Endothelial cell of umbilical vein (primary cell): ENCODE measurements at regions not wholly inside any gene's neighbourhood (a gene's known extent, or its start where the extent isn't known, plus 50 kb on each side); places are given as distances from the start of the nearest gene placed in this dataset.

ENCODE experiments used
- BruUV-seq: library from RNA; stranded (reverse); fragments of 400-500 nt; replicated peaks from 2 replicates; lab custom pipeline; 2021; lab: Mats Ljungman, UMichigan
- CTCF ChIA-PET: fragments of 300-600, 350-600 bp; sonication (Branson Sonifier 250); formaldehyde crosslinking; loops from one replicate; lab custom pipeline; 2021; ENCODE audit warnings: antibody characterized with exemption, inconsistent platforms; lab: Charles Lee
- POLR2A ChIA-PET: fragments of 300-600, 350-600 bp; sonication (Branson Sonifier 250); formaldehyde crosslinking; loops from one replicate; lab custom pipeline; 2021; ENCODE audit warnings: antibody characterized with exemption, inconsistent platforms; lab: Charles Lee
- DNase-seq: peaks from one replicate; pipeline ENCODE4 v3.0.0-alpha.2; 2011; ENCODE audit warnings: low read depth, low spot score
- FAIRE-seq: peaks from 2 replicates; lab custom pipeline; 2011; peaks lifted over from hg19 to GRCh38; lab: Jason Lieb, UNC
- H2AFZ ChIP-seq: 2 replicates; pipeline ENCODE4 v1.6.0; 2012; ENCODE audit warnings: low read depth, low read length, control low read depth, inconsistent platforms
- H3K27ac ChIP-seq: 2 replicates; pipeline ENCODE4 v1.5.1; 2011; ENCODE audit warnings: low read depth, mild to moderate bottlenecking, control low read depth, low read length, moderate library complexity; ENCODE audit not compliant: insufficient read depth
- H3K27me3 ChIP-seq, 2 experiments: 2 replicates each; pipeline versions ENCODE4 v1.6.0 to v1.6.1; 2011; ENCODE audit warnings: low read length in 2 of 2, mixed read lengths in 1 of 2; ENCODE audit not compliant: control insufficient read depth in 2 of 2, insufficient read depth in 2 of 2
- H3K36me3 ChIP-seq, 2 experiments: 2 replicates in 1 of 2; 3 replicates in 1 of 2; pipeline ENCODE4 v1.5.1; 2011; ENCODE audit warnings: low read length in 2 of 2, mild to moderate bottlenecking in 1 of 2, moderate library complexity in 1 of 2; ENCODE audit not compliant: control insufficient read depth in 2 of 2, insufficient read depth in 2 of 2; ENCODE audit errors: extremely low read depth in 1 of 2
- H3K4me1 ChIP-seq: 3 replicates; pipeline ENCODE4 v1.5.1; 2011; ENCODE audit warnings: mild to moderate bottlenecking, low read length; ENCODE audit not compliant: control insufficient read depth, insufficient read depth; ENCODE audit errors: extremely low read depth
- H3K4me2 ChIP-seq: 2 replicates; pipeline ENCODE4 v1.6.1; 2011; ENCODE audit warnings: low read length, control low read depth, mixed read lengths; ENCODE audit not compliant: insufficient read depth
- H3K4me3 ChIP-seq, 3 experiments: fragments of 200-600 bp in 1 of 3; sonication (generic), shearing (Covaris generic) in 1 of 3; replicated peaks in 1 of 3; 2 replicates each; pipeline ENCODE4 v1.5.1; 2011 to 2016; ENCODE audit warnings: control low read depth in 3 of 3, low read length in 3 of 3, mild to moderate bottlenecking in 2 of 3, inconsistent platforms in 1 of 3, low read depth in 1 of 3, moderate library complexity in 1 of 3; ENCODE audit not compliant: insufficient read depth in 1 of 3
- H3K79me2 ChIP-seq: 2 replicates; pipeline ENCODE4 v1.6.0; 2012; ENCODE audit warnings: low read length, inconsistent platforms; ENCODE audit not compliant: control insufficient read depth, insufficient read depth
- H3K9ac ChIP-seq: replicated peaks from 2 replicates; pipeline ENCODE3; 2011; ENCODE audit warnings: low read length, control low read depth; ENCODE audit not compliant: insufficient read depth; ENCODE audit errors: extremely low read depth
- H3K9me1 ChIP-seq: replicated peaks from 3 replicates; pipeline ENCODE4 v1.6.0; 2011; ENCODE audit warnings: mild to moderate bottlenecking, low read length; ENCODE audit not compliant: control insufficient read depth, insufficient read depth; ENCODE audit errors: extremely low read depth
- H3K9me3 ChIP-seq: replicated peaks from 2 replicates; pipeline ENCODE4 v1.5.1; 2012; ENCODE audit warnings: low read length, inconsistent platforms; ENCODE audit not compliant: control insufficient read depth, insufficient read depth
- H4K20me1 ChIP-seq: replicated peaks from 2 replicates; pipeline ENCODE3; 2011; ENCODE audit warnings: mild to moderate bottlenecking, low read length; ENCODE audit not compliant: control insufficient read depth, insufficient read depth; ENCODE audit errors: extremely low read depth
- CTCF ChIP-seq, 2 donors: IDR thresholded peaks; 1 replicate in 1 of 2; 2 replicates in 1 of 2; pipeline ENCODE4 v1.5.1; 2011; ENCODE audit warnings: low read length in 2 of 2, mild to moderate bottlenecking in 2 of 2, moderate library complexity in 2 of 2, control low read depth in 1 of 2, inconsistent platforms in 1 of 2, low read depth in 1 of 2; ENCODE audit not compliant: insufficient read depth in 1 of 2; ENCODE audit errors: extremely low read depth in 1 of 2
- EZH2 ChIP-seq: IDR thresholded peaks from 2 replicates; pipeline ENCODE4 v1.6.1; 2012; ENCODE audit warnings: borderline replicate concordance, low read depth, mild to moderate bottlenecking, moderate library complexity, low read length, inconsistent platforms; ENCODE audit not compliant: severe bottlenecking
- FOS ChIP-seq: IDR thresholded peaks from 2 replicates; pipeline ENCODE4 v1.6.1; 2011; ENCODE audit warnings: mild to moderate bottlenecking, low read length, moderate library complexity, borderline replicate concordance; ENCODE audit not compliant: insufficient read depth
- JUN ChIP-seq: IDR thresholded peaks from 2 replicates; pipeline ENCODE4 v1.6.1; 2011; ENCODE audit warnings: borderline replicate concordance, low read depth; ENCODE audit not compliant: insufficient read length, insufficient read depth
- MAX ChIP-seq: IDR thresholded peaks from 2 replicates; pipeline ENCODE4 v1.6.1; 2011; ENCODE audit not compliant: insufficient read depth, insufficient read length
- POLR2A ChIP-seq: IDR thresholded peaks from 2 replicates; pipeline ENCODE4 v1.6.1; 2012; ENCODE audit warnings: low read depth, mild to moderate bottlenecking, control low read depth, low read length
- dilution Hi-C: fragments of 300-500 bp; cut with MboI; formaldehyde crosslinking; loops from one replicate; pipeline ENCODE4 v1.15.0; 2019; ENCODE audit warnings: low sequenced_read_pairs; ENCODE audit not compliant: extremely low pct_ligation_motif_present
- intact Hi-C: fragments of 100-400 bp; cut with micrococcal nuclease; formaldehyde crosslinking; loops from one replicate; pipeline ENCODE4 v1.10.0; 2022

- DNase-seq (no peak), FAIRE-seq (no peak)
- Histone ChIP-seq H3K79me2 (no peaks in the 10 kb centered on the region), H3K9ac (no peak overlapping the region), H4K20me1 (no peaks in the 10 kb centered on the region), H3K27ac (no peak overlapping the region), H3K9me1 (no peaks in the 10 kb centered on the region), H3K9me3 (peaks cover 4% of the 10 kb centered on the region), H3K4me1 (no peaks in the 10 kb centered on the region), H3K36me3 (no peaks in the 10 kb centered on the region), H2AFZ (no peak overlapping the region), H3K27me3 (no peaks in the 10 kb centered on the region), H3K4me2 (no peak overlapping the region), H3K4me3 (no peak overlapping the region)
- TF ChIP-seq MAX = no peak
- TF ChIP-seq POLR2A = no peak
- TF ChIP-seq JUN = no peak
- no peak for TF ChIP-seq CTCF (IDR thresholded peaks at IDR 0.05; ENCODE audit: extremely low read depth in 1 of 2, insufficient read depth in 1 of 2, low read depth in 1 of 2, low read length in 2 of 2)
- no peak for TF ChIP-seq FOS
- no peak for TF ChIP-seq EZH2
- ChIA-PET CTCF (no interaction called here), POLR2A (no interaction called here)
- no TSS peak for BruUV-seq
- intact Hi-C loops (no loop called here), dilution Hi-C loops (no loop called here)
Measured at GRCh38 chr19:29383696-29384095, 142.1 kb upstream of the VSTM2B start.

- no peak overlapping the region for H3K4me3 ChIP-seq
- no peaks in the 10 kb centered on the region for H3K79me2 ChIP-seq
- no peaks in the 10 kb centered on the region for H3K9me1 ChIP-seq
- intact Hi-C loops (no loop called here), dilution Hi-C loops (no loop called here)
- no peak overlapping the region for H3K4me2 ChIP-seq
- peaks cover 4% of the 10 kb centered on the region for H3K9me3 ChIP-seq
- TF ChIP-seq JUN = no peak
- H2AFZ ChIP-seq = no peak overlapping the region
- no peaks in the 10 kb centered on the region for H3K36me3 ChIP-seq
- FAIRE-seq (no peak), DNase-seq (no peak)
- H3K9ac ChIP-seq = no peak overlapping the region
- H3K27me3 ChIP-seq = no peaks in the 10 kb centered on the region
- ChIA-PET POLR2A (no interaction called here), CTCF (no interaction called here)
- H3K4me1 ChIP-seq = no peaks in the 10 kb centered on the region
- BruUV-seq = no TSS peak
- no peak overlapping the region for H3K27ac ChIP-seq
- no peaks in the 10 kb centered on the region for H4K20me1 ChIP-seq
Measured at GRCh38 chr19:29384656-29385055, 141.1 kb upstream of the VSTM2B start.
